ENCODE measurements at regions not wholly inside any gene's neighbourhood (a gene's known extent, or its start where the extent isn't known, plus 50 kb on each side); places are given as distances from the start of the nearest gene placed in this dataset.

GRCh38 chr5:20276061-20276958 is 288.3 kb upstream of the CDH18 start:
- Histone ChIP-seq H3K9ac (ENCODE audit: low read length) (peak overlapping the region; percentile 6), H2AFZ (ENCODE audit: low read depth, low read length) (peak overlapping the region; percentile 49), H3K36me3 (ENCODE audit: insufficient read depth, low read length) (no peaks in the 10 kb centered on the region), H3K4me2 (ENCODE audit: low read length) (peak overlapping the region; percentile 53), H4K20me1 (ENCODE audit: insufficient read depth, low read length) (no peaks in the 10 kb centered on the region), H3K79me2 (ENCODE audit: insufficient read depth, low read length) (no peaks in the 10 kb centered on the region), H3K27ac (ENCODE audit: low read depth, low read length) (peak overlapping the region; percentile 70), H3K27me3 (ENCODE audit: insufficient read depth, low read length) (no peaks in the 10 kb centered on the region), H3K4me3 (ENCODE audit: insufficient read depth, low read depth, low read length) (no peak overlapping the region), H3K4me1 (ENCODE audit: insufficient read depth, low read length) (peaks cover 16% of the 10 kb centered on the region), H3K9me3 (ENCODE audit: insufficient read depth, low read depth, low read length) (no peaks in the 10 kb centered on the region)
- H3K36me3 Mint-ChIP-seq (ENCODE audit: low read depth, unreplicated experiment) = no peaks in the 10 kb centered on the region
- no peak for FAIRE-seq
- TF ChIP-seq, protein P1, sequence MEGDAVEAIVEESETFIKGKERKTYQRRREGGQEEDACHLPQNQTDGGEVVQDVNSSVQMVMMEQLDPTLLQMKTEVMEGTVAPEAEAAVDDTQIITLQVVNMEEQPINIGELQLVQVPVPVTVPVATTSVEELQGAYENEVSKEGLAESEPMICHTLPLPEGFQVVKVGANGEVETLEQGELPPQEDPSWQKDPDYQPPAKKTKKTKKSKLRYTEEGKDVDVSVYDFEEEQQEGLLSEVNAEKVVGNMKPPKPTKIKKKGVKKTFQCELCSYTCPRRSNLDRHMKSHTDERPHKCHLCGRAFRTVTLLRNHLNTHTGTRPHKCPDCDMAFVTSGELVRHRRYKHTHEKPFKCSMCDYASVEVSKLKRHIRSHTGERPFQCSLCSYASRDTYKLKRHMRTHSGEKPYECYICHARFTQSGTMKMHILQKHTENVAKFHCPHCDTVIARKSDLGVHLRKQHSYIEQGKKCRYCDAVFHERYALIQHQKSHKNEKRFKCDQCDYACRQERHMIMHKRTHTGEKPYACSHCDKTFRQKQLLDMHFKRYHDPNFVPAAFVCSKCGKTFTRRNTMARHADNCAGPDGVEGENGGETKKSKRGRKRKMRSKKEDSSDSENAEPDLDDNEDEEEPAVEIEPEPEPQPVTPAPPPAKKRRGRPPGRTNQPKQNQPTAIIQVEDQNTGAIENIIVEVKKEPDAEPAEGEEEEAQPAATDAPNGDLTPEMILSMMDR (IDR thresholded peaks at IDR 0.05; ENCODE audit: insufficient read depth, low read depth, low read length) = no peak
- no peak for TF ChIP-seq EZH2 (IDR thresholded peaks at IDR 0.05; ENCODE audit: insufficient read depth, low read length)
- H3K27me3 Mint-ChIP-seq (ENCODE audit: low read depth, unreplicated experiment) = no peaks in the 10 kb centered on the region
- no peak overlapping the region for H3K4me3 Mint-ChIP-seq (ENCODE audit: unreplicated experiment)
- H3K27ac Mint-ChIP-seq (ENCODE audit: unreplicated experiment) = peak overlapping the region; percentile 79
- H3K9me3 Mint-ChIP-seq (ENCODE audit: unreplicated experiment) = no peaks in the 10 kb centered on the region
- peaks cover 20% of the 10 kb centered on the region for H3K4me1 Mint-ChIP-seq (ENCODE audit: low read depth, unreplicated experiment)
- peak; percentile 95 for DNase-seq (ENCODE audit: low read depth)

DNA sequence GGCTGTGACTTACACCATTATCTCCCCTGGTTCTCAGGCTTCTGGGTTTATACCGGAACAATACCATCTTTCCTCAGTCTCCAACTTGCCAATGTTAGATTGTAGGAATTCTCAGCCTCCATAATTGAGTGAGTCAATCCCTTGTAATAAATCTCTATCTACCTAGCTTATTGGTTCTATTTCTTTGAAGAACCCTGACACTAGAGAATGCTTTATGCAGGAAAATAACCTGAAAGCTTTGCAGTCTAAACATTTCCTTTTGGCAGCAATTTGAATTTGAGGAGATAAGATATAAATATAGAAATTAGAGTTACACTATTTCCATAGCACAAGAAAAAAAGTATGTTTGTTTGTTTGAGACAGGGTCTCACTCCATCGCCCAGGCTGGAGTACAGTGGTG is 278.1 kb upstream of the CDH18 start:
- Histone ChIP-seq H3K9me3 (ENCODE audit: insufficient read depth, low read depth, low read length) (no peaks in the 10 kb centered on the region), H3K27me3 (ENCODE audit: insufficient read depth, low read length) (no peaks in the 10 kb centered on the region), H3K4me3 (ENCODE audit: insufficient read depth, low read depth, low read length) (no peak overlapping the region), H3K27ac (ENCODE audit: low read depth, low read length) (no peak overlapping the region), H3K36me3 (ENCODE audit: insufficient read depth, low read length) (no peaks in the 10 kb centered on the region), H3K79me2 (ENCODE audit: insufficient read depth, low read length) (no peaks in the 10 kb centered on the region), H3K4me2 (ENCODE audit: low read length) (no peak overlapping the region), H3K9ac (ENCODE audit: low read length) (no peak overlapping the region), H4K20me1 (ENCODE audit: insufficient read depth, low read length) (no peaks in the 10 kb centered on the region), H3K4me1 (ENCODE audit: insufficient read depth, low read length) (no peaks in the 10 kb centered on the region), H2AFZ (ENCODE audit: low read depth, low read length) (no peak overlapping the region)
- no peaks in the 10 kb centered on the region for H3K36me3 Mint-ChIP-seq (ENCODE audit: low read depth, unreplicated experiment)
- DNase-seq (ENCODE audit: low read depth) (peak; percentile 54), FAIRE-seq (no peak)
- peaks cover 1% of the 10 kb centered on the region for H3K4me1 Mint-ChIP-seq (ENCODE audit: low read depth, unreplicated experiment)
- no peaks in the 10 kb centered on the region for H3K27me3 Mint-ChIP-seq (ENCODE audit: low read depth, unreplicated experiment)
- H3K4me3 Mint-ChIP-seq (ENCODE audit: unreplicated experiment) = no peak overlapping the region
- no peaks in the 10 kb centered on the region for H3K9me3 Mint-ChIP-seq (ENCODE audit: unreplicated experiment)
- no peak overlapping the region for H3K27ac Mint-ChIP-seq (ENCODE audit: unreplicated experiment)
- TF ChIP-seq, protein P1 (IDR thresholded peaks at IDR 0.05; ENCODE audit: insufficient read depth, low read depth, low read length) = no peak

GRCh38 chr5:20262896-20263295 is 274.9 kb upstream of the CDH18 start:
- no peaks in the 10 kb centered on the region for H3K36me3 Mint-ChIP-seq (ENCODE audit: low read depth, unreplicated experiment)
- TF ChIP-seq EZH2 (IDR thresholded peaks at IDR 0.05; ENCODE audit: insufficient read depth, low read length) = no peak
- no peaks in the 10 kb centered on the region for H3K9me3 Mint-ChIP-seq (ENCODE audit: unreplicated experiment)
- H3K4me1 Mint-ChIP-seq (ENCODE audit: low read depth, unreplicated experiment) = no peaks in the 10 kb centered on the region
- Histone ChIP-seq H3K4me1 (ENCODE audit: insufficient read depth, low read length) (no peaks in the 10 kb centered on the region), H3K36me3 (ENCODE audit: insufficient read depth, low read length) (no peaks in the 10 kb centered on the region), H3K27ac (ENCODE audit: low read depth, low read length) (no peak overlapping the region), H2AFZ (ENCODE audit: low read depth, low read length) (no peak overlapping the region), H3K9me3 (ENCODE audit: insufficient read depth, low read depth, low read length) (no peaks in the 10 kb centered on the region), H3K27me3 (ENCODE audit: insufficient read depth, low read length) (no peaks in the 10 kb centered on the region), H3K4me3 (ENCODE audit: insufficient read depth, low read depth, low read length) (no peak overlapping the region), H3K9ac (ENCODE audit: low read length) (no peak overlapping the region), H3K79me2 (ENCODE audit: insufficient read depth, low read length) (no peaks in the 10 kb centered on the region), H3K4me2 (ENCODE audit: low read length) (no peak overlapping the region), H4K20me1 (ENCODE audit: insufficient read depth, low read length) (no peaks in the 10 kb centered on the region)
- no peaks in the 10 kb centered on the region for H3K27me3 Mint-ChIP-seq (ENCODE audit: low read depth, unreplicated experiment)
- H3K27ac Mint-ChIP-seq (ENCODE audit: unreplicated experiment) = no peak overlapping the region
- H3K4me3 Mint-ChIP-seq (ENCODE audit: unreplicated experiment) = no peak overlapping the region
- FAIRE-seq = no peak
- no peak for DNase-seq (ENCODE audit: low read depth)
